ENCODE measurements at regions not wholly inside any gene's neighbourhood (a gene's known extent, or its start where the extent isn't known, plus 50 kb on each side); places are given as distances from the start of the nearest gene placed in this dataset.

DNA sequence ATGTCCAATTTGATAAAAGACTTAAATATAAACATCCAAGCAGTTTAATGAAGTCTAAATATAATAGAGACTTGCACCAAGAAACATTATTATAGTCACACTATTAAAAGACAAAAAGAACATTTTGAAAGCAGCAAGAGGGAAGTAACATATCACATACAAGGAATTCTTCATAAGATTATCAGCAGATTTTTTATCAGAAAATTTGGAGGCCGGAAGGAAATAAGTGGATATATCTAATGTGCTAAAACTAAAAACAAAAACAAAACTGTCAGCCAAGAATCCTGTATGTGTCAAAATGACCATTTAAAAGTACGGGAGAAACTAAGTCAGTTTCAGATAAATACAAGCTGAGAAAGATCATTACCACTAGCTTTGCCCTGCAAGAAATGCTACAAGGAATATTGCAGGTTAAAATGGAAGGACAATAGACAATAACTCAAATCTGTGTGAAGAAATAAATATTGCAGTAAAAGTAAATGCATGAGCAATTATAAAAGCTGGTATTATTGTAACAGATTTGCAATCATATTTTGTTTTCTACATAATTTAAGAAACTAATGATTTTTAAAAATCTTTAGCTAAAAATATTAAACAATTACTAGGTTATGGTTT, 1665.9 kb upstream of the PCDH20 start:
- no peak for DNase-seq (ENCODE audit: low read depth, low spot score)
- Histone ChIP-seq H2AFZ (ENCODE audit: low read depth, low read length, poor library complexity, severe bottlenecking) (no peak overlapping the region), H3K9ac (ENCODE audit: low read length) (no peak overlapping the region), H3K9me3 (ENCODE audit: control insufficient read depth in 1 of 2, insufficient read depth in 1 of 2, low read depth in 1 of 2, low read length in 2 of 2) (no peaks in the 10 kb centered on the region), H3K4me2 (ENCODE audit: low read length) (no peak overlapping the region), H4K20me1 (ENCODE audit: insufficient read depth) (no peaks in the 10 kb centered on the region), H3K27me3 (ENCODE audit: insufficient read depth, low read length) (no peaks in the 10 kb centered on the region), H3K79me2 (ENCODE audit: insufficient read depth, low read length) (no peaks in the 10 kb centered on the region), H3K36me3 (ENCODE audit: control insufficient read depth in 1 of 2, insufficient read depth in 2 of 2, low read length in 2 of 2) (no peaks in the 10 kb centered on the region), H3K9me2 (ENCODE audit: insufficient read depth) (no peaks in the 10 kb centered on the region), H3K27ac (ENCODE audit: low read depth, low read length) (no peak overlapping the region), H3K4me1 (ENCODE audit: control insufficient read depth in 1 of 2, insufficient read depth in 2 of 2, low read length in 2 of 2) (no peaks in the 10 kb centered on the region), H3K4me3 (replicated peaks in 1 of 2; ENCODE audit: low read depth in 1 of 2, low read length in 2 of 2) (no peak overlapping the region)
- no peak for ATAC-seq
- ChIA-PET RAD21 (ENCODE audit: low non-redundant PET in 1 of 2, low total read pairs in 2 of 2, uncharacterized antibody in 2 of 2, unreplicated experiment in 2 of 2) (no interaction called here), POLR2A (no interaction called here), CTCF (no interaction called here)
- TF ChIP-seq SIN3A (IDR thresholded peaks at IDR 0.05; ENCODE audit: low read depth) (no peak), YY1 (IDR thresholded peaks at IDR 0.05; ENCODE audit: extremely low read depth, insufficient replicate concordance, low read depth, low read length) (no peak)
- intact Hi-C loops (cut with micrococcal nuclease): no loop called here
- BruUV-seq (replicated peaks): no TSS peak

DNA sequence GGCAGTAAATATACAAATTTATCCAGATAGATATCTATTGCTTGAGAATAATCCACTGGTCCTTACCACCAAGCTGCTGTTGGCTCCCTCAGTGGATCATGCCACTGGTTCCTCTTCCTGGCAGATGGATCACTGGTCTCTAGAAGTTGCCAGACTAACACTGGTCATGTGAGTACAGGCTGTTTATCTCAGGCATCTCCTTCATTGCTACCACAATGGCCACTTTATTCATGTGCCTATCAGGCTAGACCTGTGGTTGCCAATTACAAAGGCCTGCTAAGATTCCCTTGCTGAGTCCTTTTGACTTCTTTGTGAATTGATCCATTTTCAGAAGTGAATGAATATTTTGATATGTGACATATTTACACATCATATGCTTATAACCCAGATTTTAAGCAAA, 1659.5 kb upstream of the PCDH20 start:
- DNase-seq (ENCODE audit: low read depth, low spot score): no peak
- BruUV-seq (replicated peaks): no TSS peak
- H4K20me1 ChIP-seq (ENCODE audit: insufficient read depth): no peaks in the 10 kb centered on the region
- no peak for TF ChIP-seq FOSL1 (IDR thresholded peaks at IDR 0.05; ENCODE audit: low read depth)
- no peak for TF ChIP-seq SRF (IDR thresholded peaks at IDR 0.05; ENCODE audit: low read depth)
- TF ChIP-seq, protein P1, sequence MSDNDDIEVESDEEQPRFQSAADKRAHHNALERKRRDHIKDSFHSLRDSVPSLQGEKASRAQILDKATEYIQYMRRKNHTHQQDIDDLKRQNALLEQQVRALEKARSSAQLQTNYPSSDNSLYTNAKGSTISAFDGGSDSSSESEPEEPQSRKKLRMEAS (IDR thresholded peaks at IDR 0.05): no peak
- TF ChIP-seq, protein P2, sequence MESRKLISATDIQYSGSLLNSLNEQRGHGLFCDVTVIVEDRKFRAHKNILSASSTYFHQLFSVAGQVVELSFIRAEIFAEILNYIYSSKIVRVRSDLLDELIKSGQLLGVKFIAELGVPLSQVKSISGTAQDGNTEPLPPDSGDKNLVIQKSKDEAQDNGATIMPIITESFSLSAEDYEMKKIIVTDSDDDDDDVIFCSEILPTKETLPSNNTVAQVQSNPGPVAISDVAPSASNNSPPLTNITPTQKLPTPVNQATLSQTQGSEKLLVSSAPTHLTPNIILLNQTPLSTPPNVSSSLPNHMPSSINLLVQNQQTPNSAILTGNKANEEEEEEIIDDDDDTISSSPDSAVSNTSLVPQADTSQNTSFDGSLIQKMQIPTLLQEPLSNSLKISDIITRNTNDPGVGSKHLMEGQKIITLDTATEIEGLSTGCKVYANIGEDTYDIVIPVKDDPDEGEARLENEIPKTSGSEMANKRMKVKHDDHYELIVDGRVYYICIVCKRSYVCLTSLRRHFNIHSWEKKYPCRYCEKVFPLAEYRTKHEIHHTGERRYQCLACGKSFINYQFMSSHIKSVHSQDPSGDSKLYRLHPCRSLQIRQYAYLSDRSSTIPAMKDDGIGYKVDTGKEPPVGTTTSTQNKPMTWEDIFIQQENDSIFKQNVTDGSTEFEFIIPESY (IDR thresholded peaks at IDR 0.05; ENCODE audit: extremely low read depth, insufficient replicate concordance, low read length): no peak
- TF ChIP-seq POLR2AphosphoS5 (IDR thresholded peaks at IDR 0.05; ENCODE audit: low read depth, low read length): no peak
- no peak for TF ChIP-seq ZNF274 (IDR thresholded peaks at IDR 0.05; ENCODE audit: low read depth, low read length)
- no peak for TF ChIP-seq TCF7L2 (IDR thresholded peaks at IDR 0.05; ENCODE audit: borderline replicate concordance, extremely low read depth, insufficient read depth, insufficient read length)
- no peak for TF ChIP-seq ELF1 (IDR thresholded peaks at IDR 0.05; ENCODE audit: borderline replicate concordance, low read depth)
- no peak for TF ChIP-seq YY1 (IDR thresholded peaks at IDR 0.05; ENCODE audit: extremely low read depth, insufficient replicate concordance, low read depth, low read length)
- TF ChIP-seq, protein P3, sequence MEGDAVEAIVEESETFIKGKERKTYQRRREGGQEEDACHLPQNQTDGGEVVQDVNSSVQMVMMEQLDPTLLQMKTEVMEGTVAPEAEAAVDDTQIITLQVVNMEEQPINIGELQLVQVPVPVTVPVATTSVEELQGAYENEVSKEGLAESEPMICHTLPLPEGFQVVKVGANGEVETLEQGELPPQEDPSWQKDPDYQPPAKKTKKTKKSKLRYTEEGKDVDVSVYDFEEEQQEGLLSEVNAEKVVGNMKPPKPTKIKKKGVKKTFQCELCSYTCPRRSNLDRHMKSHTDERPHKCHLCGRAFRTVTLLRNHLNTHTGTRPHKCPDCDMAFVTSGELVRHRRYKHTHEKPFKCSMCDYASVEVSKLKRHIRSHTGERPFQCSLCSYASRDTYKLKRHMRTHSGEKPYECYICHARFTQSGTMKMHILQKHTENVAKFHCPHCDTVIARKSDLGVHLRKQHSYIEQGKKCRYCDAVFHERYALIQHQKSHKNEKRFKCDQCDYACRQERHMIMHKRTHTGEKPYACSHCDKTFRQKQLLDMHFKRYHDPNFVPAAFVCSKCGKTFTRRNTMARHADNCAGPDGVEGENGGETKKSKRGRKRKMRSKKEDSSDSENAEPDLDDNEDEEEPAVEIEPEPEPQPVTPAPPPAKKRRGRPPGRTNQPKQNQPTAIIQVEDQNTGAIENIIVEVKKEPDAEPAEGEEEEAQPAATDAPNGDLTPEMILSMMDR (IDR thresholded peaks at IDR 0.05 in 2 of 3, conservative IDR thresholded peaks at IDR 0.05 in 1 of 3; ENCODE audit: borderline replicate concordance in 1 of 3, insufficient read depth in 1 of 3, low read depth in 2 of 3, low read length in 2 of 3): no peak
- TF ChIP-seq SIN3A (IDR thresholded peaks at IDR 0.05; ENCODE audit: low read depth): no peak
- TF ChIP-seq CBX3 (IDR thresholded peaks at IDR 0.05; ENCODE audit: low read depth): no peak
- TF ChIP-seq EZH2phosphoT487 (IDR thresholded peaks at IDR 0.05; ENCODE audit: borderline replicate concordance): no peak
- TF ChIP-seq ZFX (IDR thresholded peaks at IDR 0.05): no peak
- no peak overlapping the region for H3K4me3 ChIP-seq (replicated peaks in 1 of 2; ENCODE audit: low read depth in 1 of 2, low read length in 2 of 2)
- no peaks in the 10 kb centered on the region for H3K79me2 ChIP-seq (ENCODE audit: insufficient read depth, low read length)
- no peaks in the 10 kb centered on the region for H3K9me3 ChIP-seq (ENCODE audit: control insufficient read depth in 1 of 2, insufficient read depth in 1 of 2, low read depth in 1 of 2, low read length in 2 of 2)
- H3K36me3 ChIP-seq (ENCODE audit: control insufficient read depth in 1 of 2, insufficient read depth in 2 of 2, low read length in 2 of 2): no peaks in the 10 kb centered on the region
- H2AFZ ChIP-seq (ENCODE audit: low read depth, low read length, poor library complexity, severe bottlenecking): no peak overlapping the region
- CTCF ChIA-PET: no interaction called here
- H3K9me2 ChIP-seq (ENCODE audit: insufficient read depth): no peaks in the 10 kb centered on the region
- intact Hi-C loops (cut with micrococcal nuclease): no loop called here
- POLR2A ChIA-PET: no interaction called here
- no peaks in the 10 kb centered on the region for H3K4me1 ChIP-seq (ENCODE audit: control insufficient read depth in 1 of 2, insufficient read depth in 2 of 2, low read length in 2 of 2)
- no peak overlapping the region for H3K27ac ChIP-seq (ENCODE audit: low read depth, low read length)
- no peak overlapping the region for H3K4me2 ChIP-seq (ENCODE audit: low read length)
- ATAC-seq: no peak
- H3K27me3 ChIP-seq (ENCODE audit: insufficient read depth, low read length): no peaks in the 10 kb centered on the region
- no peak overlapping the region for H3K9ac ChIP-seq (ENCODE audit: low read length)
- RAD21 ChIA-PET (ENCODE audit: low non-redundant PET in 1 of 2, low total read pairs in 2 of 2, uncharacterized antibody in 2 of 2, unreplicated experiment in 2 of 2): no interaction called here

Data from HCT116 (cell line).